ENCODE measurements at regions not wholly inside any gene's neighbourhood (a gene's known extent, or its start where the extent isn't known, plus 50 kb on each side); places are given as distances from the start of the nearest gene placed in this dataset.

DNA sequence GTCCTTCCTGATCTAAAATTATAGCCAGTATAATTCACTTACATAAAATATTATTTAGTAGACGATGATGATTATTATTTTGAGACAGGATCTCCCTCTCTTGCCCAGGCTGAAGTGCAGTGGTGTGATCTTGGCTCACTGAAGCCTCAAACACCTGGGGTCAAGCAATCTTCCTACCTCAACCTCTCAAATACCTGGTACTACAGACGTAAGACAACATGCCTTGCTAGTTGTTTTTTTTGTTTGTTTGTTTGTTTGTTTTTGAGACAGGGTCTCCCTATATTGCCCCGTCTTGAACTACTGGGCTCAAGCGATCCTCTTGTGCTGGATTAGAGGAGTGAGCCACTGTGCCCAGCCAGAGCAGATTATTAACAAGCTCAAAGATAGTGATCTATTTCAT, 399.1 kb upstream of the ZNF804A start:
- ATAC-seq (no peak), DNase-seq (ENCODE audit: low spot score) (no peak)
- Histone ChIP-seq H3K4me3 (no peak overlapping the region), H3F3A (replicated peaks; ENCODE audit: low read depth) (no peaks in the 10 kb centered on the region), H2AFZ (no peak overlapping the region), H3K4me1 (ENCODE audit: insufficient read depth) (peaks cover 15% of the 10 kb centered on the region; the same call in 1 of the 2 replicates), H3K9me2 (ENCODE audit: insufficient read depth) (no peaks in the 10 kb centered on the region), H3K79me2 (replicated peaks; ENCODE audit: insufficient read depth) (no peaks in the 10 kb centered on the region), H4K20me1 (replicated peaks; ENCODE audit: insufficient read depth) (no peaks in the 10 kb centered on the region), H3K36me3 (ENCODE audit: insufficient read depth) (no peaks in the 10 kb centered on the region), H3K27me3 (ENCODE audit: insufficient read depth) (no peaks in the 10 kb centered on the region), H3K27ac (ENCODE audit: low read depth) (no peak overlapping the region), H3K4me2 (no peak overlapping the region)
- H3K27me3 Mint-ChIP-seq (ENCODE audit: insufficient read depth, low read depth, poor library complexity) = no peaks in the 10 kb centered on the region
- H3K4me1 Mint-ChIP-seq = peaks cover 12% of the 10 kb centered on the region
- TF ChIP-seq JUNB (IDR thresholded peaks at IDR 0.05; ENCODE audit: unreplicated experiment) (no peak), STAT1 (IDR thresholded peaks at IDR 0.05; ENCODE audit: unreplicated experiment) (no peak), ZNF331 (CRISPR knock-in tag; IDR thresholded peaks at IDR 0.05; ENCODE audit: low read depth) (no peak), CREB1 (CRISPR knock-in tag; IDR thresholded peaks at IDR 0.05; ENCODE audit: low read depth) (no peak), EZH2 (IDR thresholded peaks at IDR 0.05; ENCODE audit: low read depth, unreplicated experiment) (no peak), NANOG (IDR thresholded peaks at IDR 0.05; ENCODE audit: borderline replicate concordance) (no peak), EZH2phosphoT487 (IDR thresholded peaks at IDR 0.05; ENCODE audit: unreplicated experiment) (no peak), POLR2AphosphoS5 (IDR thresholded peaks at IDR 0.05; ENCODE audit: low read depth) (no peak), ZNF114 (CRISPR knock-in tag; IDR thresholded peaks at IDR 0.05) (no peak)
- TF ChIP-seq, protein P1, sequence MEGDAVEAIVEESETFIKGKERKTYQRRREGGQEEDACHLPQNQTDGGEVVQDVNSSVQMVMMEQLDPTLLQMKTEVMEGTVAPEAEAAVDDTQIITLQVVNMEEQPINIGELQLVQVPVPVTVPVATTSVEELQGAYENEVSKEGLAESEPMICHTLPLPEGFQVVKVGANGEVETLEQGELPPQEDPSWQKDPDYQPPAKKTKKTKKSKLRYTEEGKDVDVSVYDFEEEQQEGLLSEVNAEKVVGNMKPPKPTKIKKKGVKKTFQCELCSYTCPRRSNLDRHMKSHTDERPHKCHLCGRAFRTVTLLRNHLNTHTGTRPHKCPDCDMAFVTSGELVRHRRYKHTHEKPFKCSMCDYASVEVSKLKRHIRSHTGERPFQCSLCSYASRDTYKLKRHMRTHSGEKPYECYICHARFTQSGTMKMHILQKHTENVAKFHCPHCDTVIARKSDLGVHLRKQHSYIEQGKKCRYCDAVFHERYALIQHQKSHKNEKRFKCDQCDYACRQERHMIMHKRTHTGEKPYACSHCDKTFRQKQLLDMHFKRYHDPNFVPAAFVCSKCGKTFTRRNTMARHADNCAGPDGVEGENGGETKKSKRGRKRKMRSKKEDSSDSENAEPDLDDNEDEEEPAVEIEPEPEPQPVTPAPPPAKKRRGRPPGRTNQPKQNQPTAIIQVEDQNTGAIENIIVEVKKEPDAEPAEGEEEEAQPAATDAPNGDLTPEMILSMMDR (conservative IDR thresholded peaks at IDR 0.05; ENCODE audit: low read depth in 2 of 2) = no peak
- TF ChIP-seq, protein P2, sequence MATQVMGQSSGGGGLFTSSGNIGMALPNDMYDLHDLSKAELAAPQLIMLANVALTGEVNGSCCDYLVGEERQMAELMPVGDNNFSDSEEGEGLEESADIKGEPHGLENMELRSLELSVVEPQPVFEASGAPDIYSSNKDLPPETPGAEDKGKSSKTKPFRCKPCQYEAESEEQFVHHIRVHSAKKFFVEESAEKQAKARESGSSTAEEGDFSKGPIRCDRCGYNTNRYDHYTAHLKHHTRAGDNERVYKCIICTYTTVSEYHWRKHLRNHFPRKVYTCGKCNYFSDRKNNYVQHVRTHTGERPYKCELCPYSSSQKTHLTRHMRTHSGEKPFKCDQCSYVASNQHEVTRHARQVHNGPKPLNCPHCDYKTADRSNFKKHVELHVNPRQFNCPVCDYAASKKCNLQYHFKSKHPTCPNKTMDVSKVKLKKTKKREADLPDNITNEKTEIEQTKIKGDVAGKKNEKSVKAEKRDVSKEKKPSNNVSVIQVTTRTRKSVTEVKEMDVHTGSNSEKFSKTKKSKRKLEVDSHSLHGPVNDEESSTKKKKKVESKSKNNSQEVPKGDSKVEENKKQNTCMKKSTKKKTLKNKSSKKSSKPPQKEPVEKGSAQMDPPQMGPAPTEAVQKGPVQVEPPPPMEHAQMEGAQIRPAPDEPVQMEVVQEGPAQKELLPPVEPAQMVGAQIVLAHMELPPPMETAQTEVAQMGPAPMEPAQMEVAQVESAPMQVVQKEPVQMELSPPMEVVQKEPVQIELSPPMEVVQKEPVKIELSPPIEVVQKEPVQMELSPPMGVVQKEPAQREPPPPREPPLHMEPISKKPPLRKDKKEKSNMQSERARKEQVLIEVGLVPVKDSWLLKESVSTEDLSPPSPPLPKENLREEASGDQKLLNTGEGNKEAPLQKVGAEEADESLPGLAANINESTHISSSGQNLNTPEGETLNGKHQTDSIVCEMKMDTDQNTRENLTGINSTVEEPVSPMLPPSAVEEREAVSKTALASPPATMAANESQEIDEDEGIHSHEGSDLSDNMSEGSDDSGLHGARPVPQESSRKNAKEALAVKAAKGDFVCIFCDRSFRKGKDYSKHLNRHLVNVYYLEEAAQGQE (IDR thresholded peaks at IDR 0.05; ENCODE audit: unreplicated experiment) = no peak
- TF ChIP-seq, protein P3, sequence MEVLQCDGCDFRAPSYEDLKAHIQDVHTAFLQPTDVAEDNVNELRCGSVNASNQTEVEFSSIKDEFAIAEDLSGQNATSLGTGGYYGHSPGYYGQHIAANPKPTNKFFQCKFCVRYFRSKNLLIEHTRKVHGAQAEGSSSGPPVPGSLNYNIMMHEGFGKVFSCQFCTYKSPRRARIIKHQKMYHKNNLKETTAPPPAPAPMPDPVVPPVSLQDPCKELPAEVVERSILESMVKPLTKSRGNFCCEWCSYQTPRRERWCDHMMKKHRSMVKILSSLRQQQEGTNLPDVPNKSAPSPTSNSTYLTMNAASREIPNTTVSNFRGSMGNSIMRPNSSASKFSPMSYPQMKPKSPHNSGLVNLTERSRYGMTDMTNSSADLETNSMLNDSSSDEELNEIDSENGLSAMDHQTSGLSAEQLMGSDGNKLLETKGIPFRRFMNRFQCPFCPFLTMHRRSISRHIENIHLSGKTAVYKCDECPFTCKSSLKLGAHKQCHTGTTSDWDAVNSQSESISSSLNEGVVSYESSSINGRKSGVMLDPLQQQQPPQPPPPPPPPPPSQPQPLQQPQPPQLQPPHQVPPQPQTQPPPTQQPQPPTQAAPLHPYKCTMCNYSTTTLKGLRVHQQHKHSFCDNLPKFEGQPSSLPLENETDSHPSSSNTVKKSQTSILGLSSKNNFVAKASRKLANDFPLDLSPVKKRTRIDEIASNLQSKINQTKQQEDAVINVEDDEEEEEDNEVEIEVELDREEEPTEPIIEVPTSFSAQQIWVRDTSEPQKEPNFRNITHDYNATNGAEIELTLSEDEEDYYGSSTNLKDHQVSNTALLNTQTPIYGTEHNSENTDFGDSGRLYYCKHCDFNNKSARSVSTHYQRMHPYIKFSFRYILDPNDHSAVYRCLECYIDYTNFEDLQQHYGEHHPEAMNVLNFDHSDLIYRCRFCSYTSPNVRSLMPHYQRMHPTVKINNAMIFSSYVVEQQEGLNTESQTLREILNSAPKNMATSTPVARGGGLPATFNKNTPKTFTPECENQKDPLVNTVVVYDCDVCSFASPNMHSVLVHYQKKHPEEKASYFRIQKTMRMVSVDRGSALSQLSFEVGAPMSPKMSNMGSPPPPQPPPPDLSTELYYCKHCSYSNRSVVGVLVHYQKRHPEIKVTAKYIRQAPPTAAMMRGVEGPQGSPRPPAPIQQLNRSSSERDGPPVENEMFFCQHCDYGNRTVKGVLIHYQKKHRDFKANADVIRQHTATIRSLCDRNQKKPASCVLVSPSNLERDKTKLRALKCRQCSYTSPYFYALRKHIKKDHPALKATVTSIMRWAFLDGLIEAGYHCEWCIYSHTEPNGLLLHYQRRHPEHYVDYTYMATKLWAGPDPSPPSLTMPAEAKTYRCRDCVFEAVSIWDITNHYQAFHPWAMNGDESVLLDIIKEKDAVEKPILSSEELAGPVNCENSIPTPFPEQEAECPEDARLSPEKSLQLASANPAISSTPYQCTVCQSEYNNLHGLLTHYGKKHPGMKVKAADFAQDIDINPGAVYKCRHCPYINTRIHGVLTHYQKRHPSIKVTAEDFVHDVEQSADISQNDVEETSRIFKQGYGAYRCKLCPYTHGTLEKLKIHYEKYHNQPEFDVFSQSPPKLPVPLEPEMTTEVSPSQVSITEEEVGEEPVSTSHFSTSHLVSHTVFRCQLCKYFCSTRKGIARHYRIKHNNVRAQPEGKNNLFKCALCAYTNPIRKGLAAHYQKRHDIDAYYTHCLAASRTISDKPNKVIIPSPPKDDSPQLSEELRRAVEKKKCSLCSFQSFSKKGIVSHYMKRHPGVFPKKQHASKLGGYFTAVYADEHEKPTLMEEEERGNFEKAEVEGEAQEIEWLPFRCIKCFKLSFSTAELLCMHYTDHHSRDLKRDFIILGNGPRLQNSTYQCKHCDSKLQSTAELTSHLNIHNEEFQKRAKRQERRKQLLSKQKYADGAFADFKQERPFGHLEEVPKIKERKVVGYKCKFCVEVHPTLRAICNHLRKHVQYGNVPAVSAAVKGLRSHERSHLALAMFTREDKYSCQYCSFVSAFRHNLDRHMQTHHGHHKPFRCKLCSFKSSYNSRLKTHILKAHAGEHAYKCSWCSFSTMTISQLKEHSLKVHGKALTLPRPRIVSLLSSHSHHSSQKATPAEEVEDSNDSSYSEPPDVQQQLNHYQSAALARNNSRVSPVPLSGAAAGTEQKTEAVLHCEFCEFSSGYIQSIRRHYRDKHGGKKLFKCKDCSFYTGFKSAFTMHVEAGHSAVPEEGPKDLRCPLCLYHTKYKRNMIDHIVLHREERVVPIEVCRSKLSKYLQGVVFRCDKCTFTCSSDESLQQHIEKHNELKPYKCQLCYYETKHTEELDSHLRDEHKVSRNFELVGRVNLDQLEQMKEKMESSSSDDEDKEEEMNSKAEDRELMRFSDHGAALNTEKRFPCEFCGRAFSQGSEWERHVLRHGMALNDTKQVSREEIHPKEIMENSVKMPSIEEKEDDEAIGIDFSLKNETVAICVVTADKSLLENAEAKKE (CRISPR knock-in tag; IDR thresholded peaks at IDR 0.05) = no peak
- TF ChIP-seq, protein P4, sequence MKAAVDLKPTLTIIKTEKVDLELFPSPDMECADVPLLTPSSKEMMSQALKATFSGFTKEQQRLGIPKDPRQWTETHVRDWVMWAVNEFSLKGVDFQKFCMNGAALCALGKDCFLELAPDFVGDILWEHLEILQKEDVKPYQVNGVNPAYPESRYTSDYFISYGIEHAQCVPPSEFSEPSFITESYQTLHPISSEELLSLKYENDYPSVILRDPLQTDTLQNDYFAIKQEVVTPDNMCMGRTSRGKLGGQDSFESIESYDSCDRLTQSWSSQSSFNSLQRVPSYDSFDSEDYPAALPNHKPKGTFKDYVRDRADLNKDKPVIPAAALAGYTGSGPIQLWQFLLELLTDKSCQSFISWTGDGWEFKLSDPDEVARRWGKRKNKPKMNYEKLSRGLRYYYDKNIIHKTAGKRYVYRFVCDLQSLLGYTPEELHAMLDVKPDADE (IDR thresholded peaks at IDR 0.05) = no peak
- no peaks in the 10 kb centered on the region for H3K36me3 Mint-ChIP-seq (ENCODE audit: low read depth)
- no peaks in the 10 kb centered on the region for H3K9me3 Mint-ChIP-seq
- H3K4me3 Mint-ChIP-seq = no peak overlapping the region
- H3K27ac Mint-ChIP-seq = peak overlapping the region; percentile 48; the same call in 1 of the 2 replicates

Measured in GM23338 (cell line).